GM12873 (cell line): ENCODE measurements at regions not wholly inside any gene's neighbourhood (a gene's known extent, or its start where the extent isn't known, plus 50 kb on each side); places are given as distances from the start of the nearest gene placed in this dataset.

Experiments used
- CTCF ChIP-seq: IDR thresholded peaks from 2 replicates; pipeline ENCODE4 v1.5.1; 2012; ENCODE audit warnings: low read depth, mild to moderate bottlenecking, moderate library complexity, low read length, control low read depth; ENCODE audit not compliant: insufficient read depth; ENCODE audit errors: missing control alignments

- no peak for TF ChIP-seq CTCF
Observed at GRCh38 chr3:6734395-6734746, 126.5 kb upstream of the GRM7 start.

- no peak for TF ChIP-seq CTCF
Observed at GRCh38 chr3:6736836-6737629, 123.9 kb upstream of the GRM7 start.

- no peak for TF ChIP-seq CTCF
Observed at GRCh38 chr3:6737630-6738029, 123.3 kb upstream of the GRM7 start.

- no peak for TF ChIP-seq CTCF
Observed at GRCh38 chr3:6739288-6739687, 121.6 kb upstream of the GRM7 start.

GRCh38 chr3:6743067-6743720, 117.7 kb upstream of the GRM7 start:
- TF ChIP-seq CTCF = no peak

GRCh38 chr3:6746443-6746842, 114.5 kb upstream of the GRM7 start:
- no peak for TF ChIP-seq CTCF

GRCh38 chr3:6747017-6747416, 113.9 kb upstream of the GRM7 start:
- TF ChIP-seq CTCF = no peak
